Activated gamma-delta T cell (primary cell): ENCODE measurements at regions not wholly inside any gene's neighbourhood (a gene's known extent, or its start where the extent isn't known, plus 50 kb on each side); places are given as distances from the start of the nearest gene placed in this dataset.
"Not testable (repeated sequence)": the region's sequence is repeated elsewhere in the genome, so short reads cannot be mapped to it uniquely, and the experiment has no call there.

Source experiments
- DNase-seq: peaks from one replicate; lab custom pipeline; 2025; lab: John Stamatoyannopoulos, UW

DNA sequence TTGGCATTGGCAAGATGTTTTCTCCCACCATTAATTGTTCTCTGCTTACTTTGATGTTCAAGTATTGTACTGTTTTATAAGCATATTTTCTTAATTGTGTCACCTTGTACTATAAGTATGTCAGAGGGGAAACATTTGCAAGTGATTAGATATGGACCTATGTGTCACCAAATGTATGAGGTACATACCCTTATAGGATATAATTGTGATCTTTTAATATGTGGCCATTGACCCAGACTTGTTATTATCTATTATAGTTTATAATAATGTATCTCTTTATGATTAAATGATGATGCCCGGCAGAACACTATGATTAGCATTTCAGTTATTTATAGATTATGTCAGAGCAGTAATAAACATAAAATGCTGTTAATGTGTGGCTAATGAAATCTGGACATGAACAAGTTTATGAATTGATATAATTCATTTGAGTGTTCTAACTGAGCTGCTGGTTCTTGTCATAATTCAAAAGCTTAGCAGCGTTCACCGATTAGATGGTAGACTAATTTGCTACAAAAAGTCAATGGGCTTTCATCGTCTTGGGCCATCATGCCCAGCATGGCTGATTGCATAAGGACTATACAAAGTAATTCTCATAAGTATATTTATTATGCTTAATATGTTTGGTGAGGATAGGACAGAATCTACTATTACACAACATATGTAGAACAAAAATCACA, 480.9 kb upstream of the FANCL start:
- DNase-seq, result no peak

DNA sequence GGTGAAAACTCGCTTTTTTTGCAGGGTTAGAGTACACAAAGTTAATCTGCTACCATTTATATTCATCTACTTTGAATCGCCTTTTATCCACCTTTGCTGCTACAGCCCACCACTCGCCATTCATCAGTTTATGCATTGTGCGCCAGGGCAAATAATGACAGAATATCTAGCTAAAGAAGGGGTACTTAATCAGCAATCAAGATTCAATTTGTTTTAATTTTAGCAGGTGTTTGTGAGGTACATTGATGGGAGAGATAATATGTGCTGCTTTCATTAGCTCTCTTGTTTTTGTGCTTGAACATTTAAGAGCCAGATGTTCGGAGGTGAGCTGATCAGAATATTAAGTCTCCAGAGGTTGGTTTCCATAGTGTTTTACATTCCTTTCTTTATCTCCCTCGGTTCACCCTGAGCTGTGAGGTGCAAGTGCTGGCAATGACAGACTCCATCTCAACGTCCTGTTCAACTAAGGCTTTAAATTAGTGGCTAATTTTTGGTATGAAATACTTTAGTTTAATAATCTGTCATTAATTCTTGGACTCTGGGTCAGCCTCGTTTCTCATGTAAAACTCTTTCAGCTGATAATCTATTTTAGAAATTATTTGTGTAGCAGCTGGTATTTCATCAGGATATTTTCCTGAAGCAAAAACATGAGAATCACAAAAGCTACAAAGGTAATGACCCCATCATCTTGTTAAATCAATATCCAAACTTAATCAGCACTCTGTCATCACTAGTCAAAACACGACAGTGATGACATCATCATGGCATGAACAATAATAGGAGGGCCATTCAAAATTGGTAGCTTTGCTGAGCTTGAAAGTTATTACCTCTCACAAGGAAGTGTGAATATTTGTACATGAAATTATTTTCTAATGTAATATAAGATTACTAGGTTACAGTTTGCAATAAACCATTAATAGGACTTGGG, 479.9 kb upstream of the FANCL start:
- DNase-seq, result no peak

DNA sequence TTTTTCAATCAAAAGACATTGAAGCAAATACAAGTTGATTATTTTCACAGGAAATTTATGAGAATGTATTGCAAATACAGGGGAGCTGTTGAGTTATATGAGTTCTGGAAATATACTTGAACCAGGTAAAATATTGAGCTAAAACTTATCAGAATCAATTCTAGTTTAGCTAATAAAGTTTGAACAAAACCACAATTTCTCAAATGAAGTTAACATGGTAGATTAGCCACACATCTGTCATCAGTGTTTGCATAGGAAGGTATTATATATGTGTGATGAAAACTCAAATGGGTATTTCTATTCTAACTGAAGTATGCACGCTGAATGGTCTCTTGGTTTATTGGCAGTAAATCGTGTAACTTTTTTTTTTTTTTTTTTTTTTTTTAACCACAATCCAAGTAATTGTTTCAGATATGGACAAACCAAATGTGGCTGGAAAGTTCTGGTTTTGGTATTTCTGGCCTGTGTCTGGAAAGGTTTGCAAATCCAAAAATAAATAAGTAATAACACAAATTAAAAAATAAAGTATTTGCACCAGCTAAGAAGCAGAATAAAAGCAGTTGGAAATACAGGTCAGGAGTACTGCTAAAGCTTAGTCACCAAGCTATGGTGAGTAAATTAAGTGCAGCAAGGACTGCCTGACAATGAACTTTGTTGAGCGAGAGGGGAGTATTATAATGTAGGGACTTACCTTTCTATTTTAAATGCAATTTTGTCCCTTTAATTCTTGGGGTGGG, 479.1 kb upstream of the FANCL start:
- DNase-seq, result no peak

DNA sequence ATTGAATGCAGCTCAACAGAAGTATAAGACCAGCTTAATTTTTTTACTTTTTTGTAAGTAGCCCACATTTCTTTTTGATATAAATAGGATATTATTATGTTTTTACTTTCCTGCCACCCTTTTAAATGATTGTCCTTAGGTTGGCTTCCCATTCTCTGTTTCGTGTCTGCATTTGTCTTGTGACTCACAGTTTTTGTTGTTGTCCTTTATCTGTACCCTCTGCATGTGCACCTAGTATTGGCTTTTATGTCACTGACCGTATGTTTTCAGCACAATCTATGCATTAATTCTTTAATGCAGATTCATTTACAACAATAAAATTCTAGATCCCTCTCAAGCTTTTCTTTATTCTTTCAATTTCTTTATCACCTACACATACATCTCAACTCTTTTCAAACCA, 474.2 kb upstream of the FANCL start:
- no peak for DNase-seq

DNA sequence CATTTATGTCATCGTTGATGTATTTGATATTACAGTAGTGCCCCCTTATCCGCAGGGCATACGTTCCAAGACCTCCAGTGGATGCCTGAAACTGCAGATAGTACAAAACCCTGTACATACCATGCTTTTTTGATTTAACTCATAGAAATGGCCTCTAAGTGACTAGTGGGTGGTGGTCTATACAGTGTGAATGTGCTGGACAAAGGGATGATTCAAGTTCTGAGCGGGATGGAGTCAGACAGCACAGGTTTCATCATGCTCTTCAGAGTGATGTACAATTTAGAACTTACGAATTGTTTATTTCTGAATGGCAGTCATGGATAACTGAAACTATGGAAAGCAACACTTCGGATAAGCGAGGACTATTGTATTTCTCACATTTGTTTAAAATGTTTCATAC, 473.1 kb upstream of the FANCL start:
- DNase-seq, result no peak

DNA sequence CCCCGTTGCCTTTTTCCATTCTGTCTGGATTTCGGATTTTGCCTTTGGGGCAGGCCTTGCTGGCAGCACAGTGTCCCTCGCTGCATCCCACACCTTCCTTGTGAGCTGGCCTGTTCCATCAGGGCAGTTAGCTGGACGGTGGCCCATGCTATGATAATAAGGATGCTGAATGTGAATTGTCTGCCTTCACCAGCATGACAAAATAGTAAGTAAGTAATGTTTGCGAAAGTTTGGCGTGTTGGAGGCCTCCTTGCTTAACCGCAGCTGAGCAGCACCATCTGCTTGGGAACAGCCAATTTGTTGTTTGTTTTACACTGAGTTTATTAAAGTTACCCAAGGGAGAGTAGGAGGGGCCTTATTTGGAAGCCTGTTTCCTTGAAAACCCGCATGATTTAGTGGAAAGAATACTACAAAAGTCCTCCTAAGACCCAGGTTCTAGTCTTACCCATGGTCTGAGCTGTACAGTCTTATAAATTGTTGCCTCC, 469.7 kb upstream of the FANCL start:
- DNase-seq, result no peak

DNA sequence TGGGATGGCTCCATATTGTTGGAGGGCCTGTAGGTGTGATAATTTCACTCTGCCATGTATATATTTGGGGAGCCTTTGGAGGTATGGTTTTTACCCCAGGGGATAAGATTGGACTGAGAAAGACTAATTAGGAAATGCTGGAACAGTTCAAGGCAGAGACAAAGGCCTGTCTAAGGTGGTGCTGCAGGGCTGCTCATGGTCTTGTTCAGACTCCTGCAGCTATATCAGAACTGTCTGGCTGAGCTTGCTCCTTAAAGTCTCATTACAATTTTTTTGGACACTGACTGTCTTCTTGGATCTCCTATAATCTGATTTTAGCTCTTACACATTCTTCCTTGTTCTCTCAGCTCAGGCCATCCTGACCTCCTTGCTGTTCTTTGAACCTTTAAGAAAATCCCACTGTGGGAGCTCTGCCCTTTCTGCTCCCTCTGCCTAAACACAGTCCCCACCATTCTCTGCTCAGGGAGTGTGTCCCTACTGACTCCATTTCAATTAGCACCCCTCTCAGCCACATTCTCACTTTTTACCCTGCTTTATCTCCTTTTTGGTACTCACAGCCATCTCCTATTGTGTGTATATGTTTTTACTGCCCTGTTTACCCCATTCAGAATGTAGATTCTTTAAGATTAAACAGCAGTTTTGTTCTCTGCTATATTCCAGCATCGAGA, 468.7 kb upstream of the FANCL start:
- DNase-seq, result no peak

DNA sequence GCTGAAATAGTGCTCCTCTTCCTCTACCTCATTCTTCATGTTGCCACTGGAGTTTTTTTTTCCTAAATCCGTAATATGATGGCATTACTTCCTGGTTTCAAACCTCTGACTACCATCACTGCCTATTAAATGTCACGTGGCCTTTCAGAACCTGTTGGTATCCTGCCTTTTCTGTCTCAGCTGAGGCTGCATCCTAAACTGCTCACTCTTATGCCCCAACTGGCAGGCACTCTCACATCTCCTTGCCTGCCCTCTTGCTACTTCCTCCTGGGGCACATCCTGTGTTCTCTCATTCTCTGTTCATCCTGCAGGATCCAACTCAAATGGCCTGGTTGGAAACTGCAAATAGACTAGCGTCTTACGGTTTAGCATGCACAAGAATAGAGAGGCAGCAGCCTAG, 468.1 kb upstream of the FANCL start:
- no peak for DNase-seq

DNA sequence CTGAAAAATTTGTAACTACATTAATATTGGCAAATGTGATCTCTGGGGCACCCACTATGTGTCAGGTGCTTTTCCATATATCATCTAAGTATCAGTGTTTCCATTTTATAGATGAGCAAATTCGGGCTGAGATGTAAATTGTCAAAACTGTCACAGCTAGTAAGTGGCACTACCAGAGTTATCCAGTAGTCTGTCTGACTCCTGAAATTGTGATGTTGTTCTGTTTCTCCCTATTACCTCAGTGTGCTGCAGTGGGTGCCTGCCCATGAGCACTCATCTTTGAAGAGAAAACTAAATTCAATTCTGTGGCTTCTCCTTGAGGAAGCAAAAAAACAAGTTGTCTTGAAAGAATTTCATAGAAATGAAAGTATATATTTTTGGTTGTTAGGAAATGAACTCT, 467.4 kb upstream of the FANCL start:
- DNase-seq, result no peak

DNA sequence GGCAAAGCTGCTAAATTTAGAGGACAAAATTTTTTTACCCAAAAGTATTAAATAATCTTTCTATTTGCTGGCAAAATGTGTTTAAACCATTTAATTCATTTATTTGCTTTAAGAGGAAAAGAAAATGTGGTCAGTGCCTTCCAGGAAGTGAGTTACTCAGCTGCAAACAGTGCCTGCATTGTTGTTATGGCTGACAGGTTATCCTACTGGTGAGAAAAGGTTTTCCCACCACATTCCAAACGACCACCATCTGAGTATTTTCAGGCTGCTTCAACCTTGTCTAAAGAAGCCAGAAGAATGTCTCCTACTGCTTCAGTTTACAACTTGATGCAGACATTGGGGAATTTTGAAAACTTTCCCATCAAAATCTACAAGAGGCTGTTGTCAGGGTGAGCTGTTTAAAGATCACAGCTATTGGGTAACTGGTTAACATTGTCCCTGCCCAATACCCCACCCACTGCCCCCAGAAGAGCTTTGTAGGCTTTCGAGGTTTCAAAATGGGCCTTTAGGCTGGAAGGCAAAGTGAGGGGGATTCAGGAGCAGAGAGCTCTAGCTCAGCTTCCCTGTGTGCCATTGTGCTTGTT, 461.3 kb upstream of the FANCL start:
- no peak for DNase-seq

DNA sequence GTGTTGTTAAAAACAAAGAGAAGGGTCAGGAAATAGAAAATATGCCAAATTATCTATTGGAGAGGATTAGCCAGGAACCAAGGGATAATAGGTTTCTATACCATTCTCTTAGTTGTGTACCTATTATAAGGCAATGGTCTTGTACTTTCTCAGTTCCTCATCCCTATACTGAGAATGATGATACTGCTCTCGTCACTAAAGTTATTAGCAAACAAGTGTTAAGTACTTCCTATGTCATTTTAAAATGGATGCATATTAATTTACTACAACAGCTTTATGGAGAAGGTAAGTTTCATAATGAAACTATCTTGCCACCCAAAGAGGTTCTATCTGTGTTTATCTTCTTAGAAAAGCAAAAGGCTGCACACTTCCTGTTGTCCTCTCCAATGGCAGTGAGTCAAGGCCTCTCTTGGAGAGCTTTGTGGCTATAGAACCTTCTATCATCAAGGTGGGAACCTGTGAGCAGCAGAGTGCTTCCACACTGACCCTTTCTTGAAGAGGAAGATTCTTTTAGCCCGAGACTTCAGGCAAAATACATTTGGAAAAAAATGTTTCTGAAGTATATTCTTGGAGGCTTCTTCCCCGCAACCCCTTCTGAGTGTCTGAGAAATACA, 460.7 kb upstream of the FANCL start:
- no peak for DNase-seq

DNA sequence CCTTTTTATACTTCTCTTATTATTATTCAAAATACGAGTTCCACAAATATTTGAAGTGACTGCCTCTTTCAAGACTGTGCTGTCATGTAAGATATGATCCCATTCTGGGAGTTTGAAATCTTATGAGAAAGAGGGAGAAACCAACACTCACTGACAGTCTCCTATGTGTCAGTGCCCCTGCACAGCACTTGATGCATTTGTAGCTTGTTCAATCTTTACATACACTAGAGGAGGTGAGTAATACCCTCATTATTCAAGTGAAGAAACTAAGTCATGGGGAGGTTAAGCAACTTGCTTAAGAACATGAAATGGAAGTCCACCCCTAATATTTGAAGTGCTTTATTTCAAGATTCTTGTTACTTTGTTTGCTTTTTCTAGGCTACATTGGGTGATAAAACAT, 459.5 kb upstream of the FANCL start:
- DNase-seq, result no peak

DNA sequence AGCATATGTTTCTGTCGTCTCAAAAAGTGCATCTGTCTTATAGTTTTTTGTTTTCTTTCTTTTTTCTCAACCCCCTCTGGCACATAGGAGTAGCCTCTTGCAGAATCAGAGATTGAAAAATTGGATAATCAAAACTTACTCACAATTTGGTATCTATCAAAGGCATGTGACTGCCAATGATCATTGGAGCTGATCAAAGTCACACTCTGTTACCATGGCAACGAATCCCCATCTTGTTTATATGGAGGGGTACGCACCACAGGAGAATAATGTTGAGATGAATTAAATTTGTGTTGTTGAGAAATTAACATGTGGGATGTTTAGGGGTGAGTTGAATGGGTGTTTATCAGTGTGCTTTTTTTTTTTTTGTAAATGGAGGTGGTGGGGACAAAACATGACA, 458.3 kb upstream of the FANCL start:
- no peak for DNase-seq

DNA sequence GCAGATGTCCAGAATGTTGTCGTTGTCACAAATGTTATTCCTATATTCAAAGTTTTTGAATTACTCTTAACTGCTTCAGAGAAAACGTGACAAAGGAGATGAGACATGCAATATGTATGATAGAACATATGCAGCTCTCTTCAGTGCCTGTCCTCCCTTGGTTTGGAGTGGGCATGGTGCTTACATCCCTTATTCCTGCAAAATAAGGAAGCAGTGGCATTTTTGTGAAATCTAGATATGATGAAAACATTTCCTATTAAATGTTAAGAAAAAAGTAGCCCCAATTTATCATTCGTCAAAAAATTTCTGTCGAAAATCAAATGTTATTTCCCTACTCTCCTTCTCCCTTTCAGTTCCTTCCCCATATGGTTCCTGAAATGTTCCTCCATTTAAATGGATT, 457.5 kb upstream of the FANCL start:
- no peak for DNase-seq

DNA sequence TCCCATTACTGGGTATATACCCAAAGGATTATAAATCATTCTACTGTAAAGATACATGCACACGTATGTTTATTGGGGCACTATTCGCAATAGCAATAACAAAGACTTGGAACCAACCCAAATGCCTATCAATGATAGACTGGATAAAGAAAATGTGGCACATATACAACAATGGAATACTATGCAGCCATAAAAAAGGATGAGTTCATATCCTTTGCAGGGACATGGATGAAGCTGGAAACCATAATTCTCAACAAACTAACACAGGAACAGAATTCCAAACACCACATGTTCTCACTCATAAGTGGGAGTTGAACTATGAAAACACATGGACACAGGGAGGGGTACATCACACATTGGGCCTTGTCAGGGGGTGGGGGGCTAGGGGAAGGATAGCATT, 453.0 kb upstream of the FANCL start:
- DNase-seq, result not testable (repeated sequence)

DNA sequence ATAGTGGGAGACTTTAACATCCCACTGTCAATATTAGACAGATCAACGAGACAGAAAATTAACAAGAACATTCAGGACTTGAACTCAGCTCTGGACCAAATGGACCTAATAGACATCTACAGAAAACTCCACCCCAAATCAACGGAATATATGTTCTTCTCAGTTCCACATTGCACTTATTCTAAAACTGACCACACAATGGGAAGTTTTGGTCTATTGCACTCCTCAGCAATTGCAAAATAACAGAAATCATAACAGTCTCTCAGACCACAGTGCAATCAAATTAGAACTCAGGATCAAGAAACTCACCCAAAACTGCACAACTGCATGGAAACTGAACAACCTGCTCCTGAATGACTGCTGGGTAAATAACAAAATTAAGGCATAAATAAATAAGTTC, 449.9 kb upstream of the FANCL start:
- DNase-seq, result not testable (repeated sequence)

DNA sequence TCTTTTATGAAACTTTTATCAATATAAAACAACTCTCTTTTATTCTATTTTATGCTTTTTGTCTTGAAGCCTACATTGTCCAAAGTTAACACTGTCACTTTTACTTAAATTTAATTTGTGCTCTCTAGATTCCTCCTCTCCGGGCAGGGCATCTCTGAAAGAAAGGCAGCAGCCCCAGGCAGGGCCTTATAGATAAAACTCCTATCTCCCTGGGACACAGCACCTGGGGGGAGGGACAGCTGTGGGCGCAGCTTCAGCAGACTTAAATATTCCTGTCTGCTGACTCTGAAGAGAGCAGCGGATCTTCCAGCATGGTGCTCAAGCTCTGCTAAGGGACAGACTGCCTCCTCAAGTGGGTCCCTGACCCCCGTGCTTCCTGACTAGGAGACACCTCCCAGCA, 447.7 kb upstream of the FANCL start:
- no peak for DNase-seq

DNA sequence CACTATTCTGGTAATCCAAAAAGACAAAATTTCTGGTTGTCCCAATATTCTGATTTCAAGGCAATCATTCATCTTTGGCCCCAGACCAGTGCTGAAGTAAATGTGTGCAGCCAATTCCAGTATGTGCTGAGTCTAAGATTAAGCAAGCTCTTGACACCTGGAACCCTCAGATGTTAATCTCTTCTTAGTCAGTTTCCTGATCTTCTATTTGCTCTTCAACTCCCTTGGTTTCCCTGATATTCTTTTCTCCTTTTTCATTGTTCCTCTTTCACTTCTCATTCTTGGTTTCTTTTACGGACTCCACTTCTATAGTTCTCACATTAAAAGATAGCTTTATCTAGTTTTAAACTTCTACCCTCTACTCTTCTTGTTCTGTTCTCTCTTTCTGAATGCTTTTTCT, 445.7 kb upstream of the FANCL start:
- DNase-seq, result no peak

DNA sequence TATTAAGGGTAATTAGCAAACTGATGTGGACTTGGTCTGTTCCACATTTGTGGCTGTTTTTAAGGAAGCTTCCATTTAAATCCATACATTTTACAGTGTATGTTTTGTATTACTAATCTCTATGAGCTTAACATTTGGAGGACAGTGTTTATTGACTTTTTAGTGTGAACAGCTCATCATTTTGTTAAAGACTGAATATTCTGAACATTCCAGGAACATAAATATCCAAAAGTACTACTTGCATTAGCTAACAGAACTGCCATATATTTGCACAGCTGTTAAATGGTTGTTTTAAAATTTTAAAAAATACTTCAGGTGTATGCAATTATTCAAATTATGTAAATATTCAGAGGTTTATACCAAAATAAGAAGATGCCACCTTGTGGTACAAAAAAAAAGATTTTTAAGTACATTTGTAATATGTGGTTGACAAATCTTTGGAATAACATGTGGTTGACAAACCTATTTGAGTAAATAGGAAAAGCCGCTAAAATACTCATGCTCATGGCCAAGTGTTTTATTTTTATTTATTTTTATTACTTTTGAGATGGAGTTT, 439.7 kb upstream of the FANCL start:
- DNase-seq, result no peak

DNA sequence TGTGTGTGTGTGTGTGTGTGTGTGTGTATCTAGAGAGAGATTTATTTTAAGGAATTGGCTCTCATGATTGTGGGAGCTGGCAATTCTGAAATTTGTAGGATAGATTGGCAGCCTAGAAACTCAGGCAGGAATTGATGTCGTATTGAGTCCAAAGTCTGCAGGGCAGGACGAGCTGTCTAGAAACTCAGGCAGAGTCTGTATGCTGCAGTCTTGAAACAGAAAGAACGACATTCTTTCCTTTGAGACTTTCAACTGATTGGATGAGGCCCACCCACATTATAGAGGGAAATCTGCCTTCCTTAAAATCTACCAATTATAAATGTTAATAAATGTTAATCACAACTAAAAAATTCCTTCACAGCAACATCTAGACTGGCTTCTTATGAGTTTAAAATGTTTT, 436.6 kb upstream of the FANCL start:
- DNase-seq, result no peak

DNA sequence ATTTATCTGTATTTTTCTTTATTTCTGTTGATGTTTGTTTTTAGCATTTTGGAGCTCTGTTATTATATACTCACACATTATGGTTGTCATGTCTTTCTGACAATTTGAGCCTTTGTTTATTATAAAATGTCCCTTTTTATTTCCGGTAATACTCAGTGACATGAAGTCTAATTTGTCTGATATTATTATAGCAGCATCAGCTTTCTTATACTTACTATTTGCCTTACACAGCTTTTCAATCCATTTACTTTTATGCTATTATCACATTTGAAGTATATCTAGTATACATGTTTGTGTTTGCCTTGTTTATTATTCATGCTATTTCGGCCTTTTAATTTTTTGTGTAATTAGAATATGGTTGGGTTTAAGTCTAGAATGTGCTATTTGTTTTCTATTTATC, 430.6 kb upstream of the FANCL start:
- DNase-seq, result no peak
